HG03139 (cell line): ENCODE measurements at regions not wholly inside any gene's neighbourhood (a gene's known extent, or its start where the extent isn't known, plus 50 kb on each side); places are given as distances from the start of the nearest gene placed in this dataset.

Experiments
- ATAC-seq: cut with Tn5 transposase; IDR thresholded peaks from one replicate; pipeline ENCODE4 v1.9.1; 2021; ENCODE audit not compliant: unreplicated experiment

DNA sequence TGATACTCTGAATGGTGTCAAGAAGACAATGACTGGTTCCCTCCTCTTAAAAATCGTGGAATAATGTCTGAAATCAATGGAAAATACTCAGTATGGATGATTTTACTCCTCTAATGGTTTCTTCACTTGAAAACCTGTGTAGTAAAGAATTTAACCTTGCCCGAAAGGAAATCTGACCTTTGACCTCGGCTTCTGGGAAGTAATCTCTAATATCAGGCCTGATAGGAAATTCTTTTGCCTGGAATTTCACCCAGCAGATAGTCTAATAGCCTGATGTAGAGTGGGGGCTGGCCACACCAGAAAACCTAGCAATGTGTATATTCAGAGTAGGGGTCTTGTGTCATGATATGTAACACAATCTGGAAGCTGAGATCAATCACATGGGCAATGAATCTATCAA is 91.5 kb upstream of the GOLIM4 start:
- ATAC-seq = no peak

DNA sequence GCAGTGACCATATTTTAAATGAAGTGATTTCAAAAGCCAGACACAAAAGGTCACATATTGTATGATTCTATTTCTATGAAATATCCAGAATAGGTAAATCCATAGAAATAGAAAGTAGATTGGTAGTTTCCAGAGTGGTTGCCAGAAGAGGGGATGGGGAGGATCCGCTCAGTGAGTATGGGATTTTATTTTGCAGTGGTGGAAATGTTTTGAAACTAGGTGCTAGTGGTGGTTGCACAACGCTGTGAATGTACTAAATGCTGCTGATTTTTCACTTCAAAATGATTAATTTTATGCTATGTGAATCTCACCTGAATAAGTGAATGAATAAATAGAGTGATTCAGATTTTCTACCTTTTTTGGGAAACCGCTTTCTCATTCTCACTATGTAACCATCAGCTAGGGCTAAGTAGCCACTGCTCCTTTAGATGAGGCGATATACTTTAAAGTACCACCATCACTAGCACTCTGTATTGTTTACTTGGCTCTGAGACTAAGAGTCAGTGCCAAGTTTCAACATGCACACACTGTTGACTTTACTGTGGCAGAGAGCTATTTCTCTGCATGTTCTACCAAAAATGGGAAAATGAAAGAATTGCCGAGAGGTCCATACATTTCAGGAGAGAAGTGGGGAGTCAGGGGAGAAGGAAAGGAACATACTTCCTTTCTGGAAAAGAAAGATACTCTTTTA is 90.7 kb upstream of the GOLIM4 start:
- ATAC-seq = no peak

DNA sequence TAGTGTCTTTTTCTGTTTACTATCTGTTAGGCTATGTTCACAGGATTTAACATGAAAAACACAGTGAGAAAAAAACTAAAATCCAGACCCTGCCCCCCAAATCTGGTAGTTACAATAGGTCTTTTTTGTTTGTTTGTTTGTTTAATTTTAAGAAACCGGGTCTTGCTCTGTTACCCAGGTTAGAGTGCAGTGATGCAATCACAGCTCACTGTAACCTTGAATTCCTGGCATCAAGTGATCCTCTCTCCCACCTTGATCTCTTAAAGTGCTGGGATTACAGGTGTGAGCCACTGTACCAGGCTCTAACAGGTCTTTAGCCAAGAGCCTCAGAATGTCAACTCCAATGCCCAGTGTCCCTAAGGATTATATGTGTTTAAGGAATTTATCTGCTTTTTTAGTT is 88.0 kb upstream of the GOLIM4 start:
- ATAC-seq = no peak

DNA sequence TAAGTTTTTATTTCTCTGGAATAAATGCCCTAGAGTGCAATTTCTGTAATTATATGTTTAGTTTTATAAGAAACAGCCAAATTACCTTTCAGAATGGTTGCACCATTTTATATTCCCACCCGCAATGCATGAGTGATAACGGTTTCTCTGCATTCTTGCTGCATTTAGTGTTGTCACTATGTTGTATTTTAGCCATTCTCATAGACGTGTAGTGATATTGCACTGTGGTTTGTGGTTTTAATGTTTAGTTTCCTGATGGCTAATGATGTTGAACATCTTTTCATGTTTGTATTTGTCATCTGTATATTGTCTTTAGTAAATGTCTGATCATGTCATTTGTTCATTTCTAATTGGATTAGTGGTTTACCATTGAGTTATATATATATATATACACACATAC is 73.0 kb upstream of the GOLIM4 start:
- no peak for ATAC-seq

DNA sequence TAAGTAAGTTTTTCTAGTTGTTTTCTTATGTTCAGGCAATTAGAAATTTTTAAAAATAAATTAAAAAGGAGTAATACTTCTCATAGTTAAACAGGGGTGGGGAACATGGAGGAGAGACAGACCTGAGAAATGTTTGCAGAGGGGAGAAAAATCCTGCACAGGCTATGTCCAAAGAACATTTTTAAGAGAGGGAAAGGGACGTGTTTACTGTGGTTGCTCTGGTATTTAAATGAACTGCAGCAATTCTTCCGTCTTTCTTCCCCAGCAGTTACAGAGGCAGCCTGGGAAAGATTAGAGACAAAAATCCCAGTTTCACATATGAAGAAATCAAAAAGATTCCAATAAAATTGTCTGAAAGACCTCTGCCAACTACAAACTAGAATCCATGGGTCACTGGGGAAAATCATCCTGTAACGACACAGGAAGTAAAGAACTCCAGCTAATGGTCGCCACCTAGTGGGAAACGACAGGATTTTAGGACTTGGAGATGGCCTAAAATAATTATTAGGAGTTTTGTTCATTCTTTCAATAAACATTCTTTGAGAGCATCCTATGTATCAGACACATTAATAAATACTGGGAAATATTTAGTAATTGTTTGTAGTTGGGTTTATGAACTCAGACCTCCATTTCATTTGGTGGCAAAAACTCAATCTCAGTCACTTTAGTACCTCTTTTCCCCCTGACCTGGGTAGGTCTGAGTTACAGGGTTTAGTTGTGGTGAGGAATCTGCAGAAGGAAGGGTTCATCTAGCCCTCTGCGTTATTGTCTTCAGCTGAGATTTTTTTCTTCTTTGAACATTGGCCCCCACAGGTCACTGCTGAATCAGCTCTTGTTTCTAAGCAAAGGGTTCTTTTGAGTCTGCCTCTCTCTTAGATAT is 69.9 kb upstream of the GOLIM4 start:
- ATAC-seq = peak; percentile 67

DNA sequence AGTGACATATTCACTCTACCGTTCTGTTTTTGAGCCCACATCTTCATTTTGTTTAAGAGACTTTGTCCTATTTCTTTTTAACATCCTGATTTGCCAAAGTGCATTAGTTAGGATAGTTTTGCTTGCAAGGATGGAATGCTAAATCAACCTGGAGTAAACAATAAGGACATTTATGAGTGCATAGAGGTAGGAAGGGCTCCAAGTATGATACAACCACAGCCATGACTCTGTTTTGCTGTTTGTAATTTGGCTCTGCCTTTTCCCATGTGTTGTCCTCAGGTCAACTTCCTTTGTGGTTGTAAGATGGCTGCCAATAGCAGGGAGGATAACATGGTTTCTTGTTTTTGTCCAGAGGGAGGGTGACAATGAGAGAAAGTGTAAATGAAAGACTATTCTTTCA is 66.4 kb upstream of the GOLIM4 start:
- ATAC-seq = no peak

DNA sequence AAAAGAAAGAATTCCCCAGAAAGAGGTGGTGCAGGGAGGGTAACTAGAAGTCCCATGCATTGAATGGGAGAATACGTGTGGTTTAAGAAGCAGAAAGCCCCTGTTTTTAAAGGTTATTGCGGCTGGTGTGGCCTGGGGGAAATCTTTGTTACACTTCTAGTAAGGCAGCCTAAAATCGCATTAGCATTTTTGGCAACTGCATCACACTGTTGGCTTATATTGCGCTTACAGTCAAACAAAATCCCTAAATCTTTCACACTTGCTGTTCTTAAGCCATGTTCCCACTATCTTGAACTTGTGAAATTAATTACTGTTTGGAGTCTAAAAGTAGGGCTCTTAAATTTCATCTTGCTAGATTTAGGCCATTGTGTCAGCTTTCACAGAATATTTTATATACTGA is 66.0 kb upstream of the GOLIM4 start:
- ATAC-seq = no peak

DNA sequence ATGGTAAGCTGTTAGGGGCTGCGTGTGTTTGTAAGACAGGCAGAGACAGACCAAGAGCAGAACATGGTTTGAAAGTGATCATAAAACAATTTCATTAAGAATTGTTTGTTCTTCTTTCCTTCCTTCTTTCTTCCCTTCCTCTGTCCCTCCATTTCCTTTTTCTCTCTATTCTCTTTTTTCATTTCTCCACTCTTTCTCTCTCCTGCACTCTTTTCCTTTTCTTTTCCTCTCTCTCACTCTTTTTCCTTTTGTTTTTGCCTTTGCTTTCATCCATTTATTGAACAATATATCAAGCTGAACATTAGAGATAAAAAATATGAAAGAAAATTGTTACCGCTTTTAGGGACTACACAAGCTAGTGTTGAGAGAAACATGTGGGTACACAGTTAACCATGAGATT is 62.2 kb upstream of the GOLIM4 start:
- no peak for ATAC-seq

DNA sequence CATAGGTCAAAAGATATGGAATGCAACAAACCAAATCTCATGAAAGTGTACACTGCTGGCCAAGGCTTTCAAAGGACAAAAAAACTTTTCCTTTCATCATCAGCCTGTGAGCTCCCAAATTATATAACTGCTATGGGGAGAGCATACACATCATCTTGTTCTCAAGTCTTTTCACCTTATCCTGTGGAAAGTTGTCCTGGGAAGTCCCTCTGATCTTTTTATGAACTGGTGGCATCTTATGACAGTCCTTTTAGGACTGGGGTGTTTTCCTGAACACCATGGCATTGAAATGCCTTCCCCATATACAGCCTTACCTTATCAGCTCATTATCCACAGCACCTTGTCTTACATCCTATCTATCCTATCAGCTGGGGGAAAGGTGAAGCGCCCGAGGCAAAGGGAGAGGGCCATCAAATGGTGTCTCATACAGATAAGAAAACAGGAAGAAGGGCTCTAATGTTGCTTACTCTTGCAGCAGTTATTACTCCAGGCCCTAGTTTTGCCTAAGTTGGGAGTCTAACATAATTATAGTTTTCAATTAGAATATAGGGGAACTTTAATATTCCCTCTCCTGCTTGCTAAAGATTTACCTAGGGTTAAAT is 61.5 kb upstream of the GOLIM4 start:
- no peak for ATAC-seq

DNA sequence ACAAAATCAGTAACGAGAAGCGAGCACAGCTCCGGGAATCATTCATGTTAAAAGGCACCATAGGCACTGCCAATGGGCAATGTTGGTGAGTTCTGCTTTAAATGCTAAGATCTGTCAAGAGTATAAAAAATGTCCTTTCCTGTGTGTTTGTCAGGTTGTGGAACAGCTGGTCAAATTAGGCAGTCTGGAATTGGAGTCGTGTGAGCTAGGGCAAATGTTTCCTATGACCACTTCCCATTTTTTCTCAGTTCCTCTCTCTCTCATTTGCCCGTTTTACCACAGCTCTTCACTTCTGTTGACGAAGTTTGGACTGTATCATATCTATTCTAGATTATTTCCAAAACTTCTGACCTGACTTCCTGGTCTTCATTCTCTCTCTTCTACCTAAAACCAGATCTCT is 60.8 kb upstream of the GOLIM4 start:
- ATAC-seq = no peak

DNA sequence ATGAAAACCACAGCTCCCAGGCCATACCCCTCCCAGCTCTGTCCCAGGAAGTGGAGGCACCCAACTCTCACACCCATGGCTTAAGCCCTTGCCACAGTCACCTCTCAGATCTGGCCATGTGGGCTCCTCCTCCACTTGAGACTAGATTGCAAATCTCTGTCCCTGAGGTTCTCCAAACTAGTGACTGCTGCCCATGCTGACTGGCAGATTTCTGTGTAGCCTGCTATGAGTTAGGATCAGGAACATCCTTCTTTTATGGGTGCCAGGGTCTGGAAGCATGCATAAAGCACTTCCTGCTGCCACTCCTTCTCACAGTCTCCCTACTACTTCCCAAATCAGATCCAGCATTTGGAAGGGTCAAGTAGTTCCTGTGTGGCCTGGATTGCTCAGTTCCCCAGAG is 59.6 kb upstream of the GOLIM4 start:
- ATAC-seq = no peak

DNA sequence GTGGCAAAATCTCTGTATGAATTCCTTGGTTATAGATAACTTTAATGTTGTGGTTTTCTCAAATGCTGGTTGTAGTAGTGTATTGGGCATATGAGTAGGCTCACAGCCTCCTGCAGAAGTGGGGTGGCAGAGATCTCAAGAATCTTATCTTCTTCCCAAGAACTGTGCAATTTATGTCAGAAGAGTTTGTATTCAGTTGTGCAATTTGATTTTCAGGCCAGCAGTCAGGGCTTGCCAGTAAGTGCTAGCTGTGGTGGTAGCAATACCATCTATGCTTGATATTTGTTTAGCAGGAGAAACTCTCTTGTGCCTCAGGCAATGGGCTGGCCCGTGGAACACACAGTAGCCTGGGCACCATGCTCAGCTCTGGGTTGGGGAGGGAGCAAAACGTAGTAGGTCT is 58.4 kb upstream of the GOLIM4 start:
- ATAC-seq = no peak

DNA sequence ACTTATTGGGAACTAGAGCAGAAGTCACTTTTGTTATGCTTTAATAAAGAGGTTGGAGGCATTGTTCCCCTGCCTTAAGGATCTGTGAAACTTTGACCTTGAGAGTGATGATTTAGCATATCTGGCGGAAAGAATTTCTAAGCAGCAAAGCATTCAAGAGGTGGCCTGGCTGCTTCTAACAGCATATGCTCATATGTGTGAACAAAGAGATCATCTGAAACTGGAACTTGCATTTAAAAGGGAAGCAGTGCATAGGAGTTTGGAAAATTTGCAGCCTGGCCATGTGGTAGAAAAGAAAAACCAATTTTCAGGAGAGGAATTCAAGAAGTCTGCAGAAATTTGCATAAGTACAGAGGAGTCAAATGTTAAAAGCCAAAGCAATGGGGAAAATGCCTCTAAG is 56.4 kb upstream of the GOLIM4 start:
- ATAC-seq = no peak
